ENCODE measurements at regions not wholly inside any gene's neighbourhood (a gene's known extent, or its start where the extent isn't known, plus 50 kb on each side); places are given as distances from the start of the nearest gene placed in this dataset.

DNA sequence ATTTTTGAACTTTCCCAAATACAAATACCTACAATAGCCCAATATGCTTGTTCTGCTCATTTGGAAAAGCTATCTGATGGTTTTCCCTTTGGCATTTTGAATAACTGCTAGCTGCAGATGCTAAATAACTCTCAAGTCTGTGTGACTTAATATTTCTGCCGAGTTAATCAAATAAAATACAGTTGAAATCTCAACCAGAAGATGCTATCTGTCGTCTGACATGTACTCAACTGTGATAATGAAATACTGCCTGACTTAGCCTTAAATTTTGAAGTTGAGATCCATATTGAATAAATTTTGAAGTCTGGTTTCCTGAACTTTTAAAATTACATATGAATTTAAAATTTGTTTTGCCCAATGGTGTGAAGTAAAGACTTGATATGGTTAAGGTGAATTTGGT lies 204.4 kb upstream of the MEX3C start:
- DNase-seq = no peak

- DNase-seq = no peak
Measured at GRCh38 chr18:51404620-51405019, 207.1 kb upstream of the MEX3C start.

DNA sequence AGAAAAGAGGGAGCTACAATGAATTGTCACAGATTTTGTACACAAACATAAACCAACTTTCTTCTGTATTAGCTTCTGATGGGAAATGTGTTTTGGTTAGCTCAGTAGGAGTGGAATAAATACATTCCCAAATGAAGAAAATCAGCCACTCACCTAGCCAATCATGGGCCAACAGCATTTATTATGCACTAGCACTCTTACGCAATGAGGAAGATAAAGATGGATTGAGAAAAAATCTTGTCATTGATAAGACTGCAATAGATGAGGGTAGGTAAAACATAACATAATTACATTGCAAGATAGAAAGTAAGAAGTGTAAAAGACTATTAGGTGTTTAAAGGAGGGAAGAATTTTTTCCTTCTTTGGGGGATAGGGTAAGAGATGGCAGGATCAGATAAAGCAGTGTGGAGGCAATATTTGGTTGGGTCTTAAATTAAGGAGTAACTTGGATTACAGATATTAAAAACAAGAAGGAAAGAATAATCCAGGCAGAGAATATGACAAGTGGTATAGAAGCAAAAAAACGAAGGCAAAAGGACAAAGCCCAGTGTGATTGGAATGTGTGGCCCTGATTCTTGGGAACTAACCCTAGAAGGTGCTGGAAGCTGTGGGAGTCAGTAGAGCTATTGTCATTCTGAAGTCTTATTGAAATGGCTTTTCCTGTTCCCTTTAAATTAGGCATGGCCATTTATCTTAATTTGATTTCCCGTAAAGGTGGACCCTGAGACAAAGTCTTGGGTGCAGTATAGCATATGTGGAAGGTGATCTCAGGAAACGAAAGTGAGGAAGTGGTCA lies 208.4 kb upstream of the MEX3C start:
- DNase-seq = no peak

GRCh38 chr18:51417643-51418483 lies 220.4 kb upstream of the MEX3C start:
- DNase-seq = no peak

GRCh38 chr18:51425475-51425874 lies 228.0 kb upstream of the MEX3C start:
- DNase-seq = no peak

DNA sequence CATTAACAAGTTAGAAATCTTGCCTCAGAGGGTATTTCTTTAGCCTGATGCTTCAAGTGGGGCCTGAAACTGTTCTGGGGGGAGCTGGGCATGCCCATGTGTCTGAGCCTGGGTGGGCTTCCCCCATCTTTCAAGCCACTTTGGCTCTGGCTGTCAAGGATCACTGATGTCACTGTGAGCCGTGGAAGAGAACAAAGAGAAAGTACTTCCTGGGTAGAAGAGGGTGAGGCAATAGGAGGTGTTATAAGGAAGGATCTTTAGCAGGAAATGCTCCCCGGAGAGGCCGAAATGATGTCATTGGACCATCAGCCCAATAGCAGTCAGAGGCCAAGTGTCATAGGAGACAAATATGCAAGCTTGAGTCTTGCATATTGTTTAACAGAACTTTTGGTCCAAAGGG lies 228.4 kb upstream of the MEX3C start:
- DNase-seq = no peak

- no peak for DNase-seq
Measured at GRCh38 chr18:51426996-51427395, 229.5 kb upstream of the MEX3C start.

- no peak for DNase-seq
Measured at GRCh38 chr18:51429644-51430043, 232.2 kb upstream of the MEX3C start.

GRCh38 chr18:51430538-51430937 lies 233.1 kb upstream of the MEX3C start:
- DNase-seq = no peak

DNA sequence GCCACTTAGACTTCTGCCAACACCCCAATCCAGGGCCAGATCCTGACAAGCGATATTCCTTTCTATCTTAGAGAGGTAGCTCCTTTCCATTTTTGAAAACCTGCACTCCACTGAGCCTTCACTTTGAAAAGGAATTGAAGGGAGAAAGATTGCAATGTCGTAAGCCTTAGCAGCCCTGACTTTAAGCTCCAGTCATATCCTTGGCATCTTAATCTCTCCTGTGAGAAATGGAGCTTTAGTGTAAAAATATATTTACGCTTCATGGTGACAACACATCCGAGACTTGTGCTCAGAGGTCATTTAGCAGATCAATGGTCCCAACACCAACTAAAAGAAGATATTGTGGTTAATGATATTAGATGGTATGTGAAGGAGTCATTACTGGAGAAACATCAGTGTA lies 235.8 kb upstream of the MEX3C start:
- no peak for DNase-seq

DNA sequence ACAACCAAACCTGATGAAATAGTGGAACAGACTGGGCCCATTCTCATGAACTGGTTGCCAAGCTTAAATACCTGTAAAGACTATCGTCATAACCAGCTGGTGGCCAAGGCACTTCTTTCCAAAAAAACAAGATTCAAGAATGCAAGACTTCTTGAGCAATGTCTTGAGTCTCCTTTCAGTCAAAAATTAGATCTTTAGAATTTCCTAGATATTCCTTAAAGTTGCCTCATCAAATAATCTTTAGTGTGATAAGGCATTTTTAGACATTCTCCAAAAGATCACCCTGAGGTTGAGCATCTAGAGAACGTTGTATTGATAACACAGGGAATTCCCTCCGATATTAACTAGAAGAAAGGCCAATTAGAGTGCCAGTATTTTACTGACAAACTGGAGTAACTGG lies 236.4 kb upstream of the MEX3C start:
- no peak for DNase-seq

GRCh38 chr18:51437280-51438271 lies 240.1 kb upstream of the MEX3C start:
- DNase-seq = no peak

DNA sequence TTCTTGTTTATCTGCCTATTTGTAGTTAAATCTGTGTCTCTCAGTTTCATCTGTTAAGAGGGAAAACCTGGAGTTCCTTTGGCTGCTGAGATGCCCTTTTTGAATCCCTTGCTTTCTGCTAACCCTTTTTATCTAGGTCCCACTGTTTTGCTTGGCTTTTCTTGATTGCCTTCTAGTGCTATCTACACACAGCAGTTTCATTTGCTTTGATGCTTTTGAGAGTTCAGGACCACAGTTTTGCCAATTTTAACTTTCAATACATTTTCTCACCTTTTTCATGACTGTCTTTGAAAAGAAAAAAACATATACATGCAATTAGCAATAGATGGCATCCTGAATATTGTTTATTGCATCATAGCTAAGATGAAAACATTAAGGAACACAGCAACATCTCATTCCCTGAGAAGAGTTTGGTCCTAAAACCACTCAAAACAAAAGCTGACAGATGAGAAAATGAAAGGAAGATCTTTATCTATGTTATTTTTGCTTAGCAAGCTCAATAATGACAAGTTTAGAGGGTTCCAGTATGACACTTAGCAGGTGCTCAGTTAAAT lies 241.4 kb upstream of the MEX3C start:
- no peak for DNase-seq

- no peak for DNase-seq
Measured at GRCh38 chr18:51442012-51442411, 244.5 kb upstream of the MEX3C start.

DNA sequence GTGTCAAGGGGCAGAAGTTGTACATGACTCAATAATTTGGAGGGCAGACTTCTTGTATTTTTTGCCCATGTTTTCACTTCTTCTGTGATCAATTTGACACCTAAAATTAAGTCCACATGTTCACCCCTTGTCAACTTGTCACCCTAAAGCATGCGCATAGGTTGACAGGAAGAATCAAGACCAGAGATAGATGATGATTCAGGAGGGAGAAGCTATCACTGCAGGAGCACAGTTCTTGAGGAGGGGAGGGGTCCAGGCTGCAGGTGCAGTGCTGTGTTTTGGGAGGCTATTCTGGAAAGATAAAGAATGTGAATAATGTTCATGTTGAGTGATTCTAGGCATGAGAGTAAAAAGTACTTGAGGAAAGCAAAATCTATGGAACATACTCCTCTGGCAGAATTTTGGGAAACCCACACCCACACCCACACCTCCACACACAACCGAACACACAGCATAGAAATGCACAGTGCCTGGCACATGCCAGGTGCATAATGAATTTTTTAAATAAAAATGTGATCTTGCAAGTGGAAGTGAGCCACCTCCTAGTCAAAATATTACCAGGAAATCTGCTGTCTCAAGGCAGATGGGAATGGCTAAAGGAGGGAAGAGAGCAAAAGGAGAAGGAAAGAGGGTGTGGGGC lies 249.2 kb upstream of the MEX3C start:
- no peak for DNase-seq

GRCh38 chr18:51447351-51448342 lies 250.2 kb upstream of the MEX3C start:
- DNase-seq = no peak

DNA sequence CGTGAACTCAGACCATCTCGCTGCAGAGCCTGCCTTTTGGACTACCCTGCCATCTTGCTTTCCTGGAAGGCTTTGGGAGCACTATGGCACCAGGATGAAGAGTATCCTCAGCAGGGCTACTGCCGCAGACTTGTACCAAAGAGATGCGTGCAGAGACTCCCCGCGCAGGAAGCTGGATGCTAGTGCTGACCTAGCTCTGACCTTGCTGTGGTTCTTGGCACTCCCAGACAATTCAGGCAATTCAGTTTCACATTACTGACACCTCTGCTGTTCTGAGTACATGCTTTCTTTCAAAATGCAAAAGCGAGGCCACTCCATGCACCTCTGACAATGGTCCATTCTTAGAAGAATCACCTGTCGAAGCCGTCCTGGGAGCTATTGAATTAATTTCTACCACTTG lies 251.5 kb upstream of the MEX3C start:
- DNase-seq = no peak

DNA sequence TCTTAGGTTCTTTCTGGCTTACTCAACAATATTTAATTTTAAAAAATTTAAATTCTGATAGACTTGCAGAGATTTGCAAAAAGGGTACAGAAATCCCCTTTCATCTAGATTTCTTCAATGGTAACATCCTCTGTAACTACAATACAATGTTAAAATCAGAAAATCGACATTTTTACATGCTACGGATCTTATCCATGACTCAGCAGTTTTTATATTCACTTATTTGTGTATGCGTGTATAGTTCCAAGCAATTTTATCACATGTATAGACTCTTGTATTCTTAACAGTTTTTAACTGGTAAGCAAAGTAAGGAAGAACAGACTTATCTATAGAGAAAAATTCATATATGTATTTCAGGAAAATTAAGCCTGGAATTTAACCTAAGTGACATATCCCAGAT lies 256.1 kb upstream of the MEX3C start:
- DNase-seq = no peak

DNA sequence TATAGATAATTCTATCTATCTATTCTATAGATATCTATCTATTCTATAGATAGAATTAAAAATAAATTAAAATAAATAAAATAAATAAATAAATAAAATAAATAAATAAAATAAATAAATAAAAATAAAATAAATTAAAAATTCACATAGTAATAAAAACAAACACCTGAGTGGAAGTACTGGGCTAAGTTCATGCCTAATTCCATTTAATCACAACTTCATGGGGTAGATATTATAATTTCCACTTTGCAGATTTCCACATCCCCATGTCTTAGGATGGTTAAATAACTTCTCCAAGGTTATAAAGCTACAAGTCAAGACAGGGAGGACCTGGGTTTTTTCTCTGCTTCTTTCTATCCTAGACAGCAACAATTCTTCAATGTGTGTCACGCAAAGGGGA lies 261.4 kb upstream of the MEX3C start:
- no peak for DNase-seq

- no peak for DNase-seq
Measured at GRCh38 chr18:51461956-51462355, 264.5 kb upstream of the MEX3C start.
